SK-MEL-5 (cell line): ENCODE measurements at regions not wholly inside any gene's neighbourhood (a gene's known extent, or its start where the extent isn't known, plus 50 kb on each side); places are given as distances from the start of the nearest gene placed in this dataset.
"Not testable (repeated sequence)": the region's sequence is repeated elsewhere in the genome, so short reads cannot be mapped to it uniquely, and the experiment has no call there.

ENCODE experiments used
- DNase-seq: peaks from one replicate; pipeline ENCODE4 v3.0.0-alpha.2; 2016; ENCODE audit warnings: low read depth, low spot score
- in situ Hi-C: cut with HindIII; loops from 2 replicates; pipeline ENCODE4 v1.10.0; 2016; ENCODE audit warnings: low sequenced_read_pairs, high pct_unique_total_duplicates, low pct_unique_long_range_greater_than_20kb

GRCh38 chr1:221594576-221594975 is 147.3 kb downstream of the DUSP10 start:
- no peak for DNase-seq
- in situ Hi-C loops, result no loop called here

- in situ Hi-C loops, result no loop called here
Observed at GRCh38 chr1:221598122-221598521, 143.8 kb downstream of the DUSP10 start.

GRCh38 chr1:221601166-221601565 is 140.7 kb downstream of the DUSP10 start:
- in situ Hi-C loops, result no loop called here
- DNase-seq, result no peak

More at GRCh38 chr1:221598122-221598521, 143.8 kb downstream of the DUSP10 start:
- no peak for DNase-seq

GRCh38 chr1:221602830-221603229 is 139.1 kb downstream of the DUSP10 start:
- in situ Hi-C loops, result no loop called here
- DNase-seq, result no peak

- DNase-seq, in situ Hi-C loops: not testable (repeated sequence)
Observed at GRCh38 chr1:221604390-221604789, 137.5 kb downstream of the DUSP10 start.

GRCh38 chr1:221604948-221605347 is 136.9 kb downstream of the DUSP10 start:
- no peak for DNase-seq
- in situ Hi-C loops, result no loop called here

- no peak for DNase-seq
- in situ Hi-C loops, result no loop called here
Observed at GRCh38 chr1:221605569-221605968, 136.3 kb downstream of the DUSP10 start.

- in situ Hi-C loops, result no loop called here
Observed at GRCh38 chr1:221606256-221606655, 135.6 kb downstream of the DUSP10 start.

GRCh38 chr1:221608835-221609320 is 133.0 kb downstream of the DUSP10 start:
- in situ Hi-C loops, result no loop called here
- no peak for DNase-seq

More at GRCh38 chr1:221606256-221606655, 135.6 kb downstream of the DUSP10 start:
- no peak for DNase-seq

- no peak for DNase-seq
- in situ Hi-C loops, result no loop called here
Observed at GRCh38 chr1:221611656-221612046, 130.2 kb downstream of the DUSP10 start.

- DNase-seq, result peak; percentile 68
- in situ Hi-C loops, result no loop called here
Observed at GRCh38 chr1:221612047-221612777, 129.7 kb downstream of the DUSP10 start.

- in situ Hi-C loops, result no loop called here
- no peak for DNase-seq
Observed at GRCh38 chr1:221620437-221621384, 121.2 kb downstream of the DUSP10 start.

GRCh38 chr1:221621683-221622082 is 120.2 kb downstream of the DUSP10 start:
- no peak for DNase-seq
- in situ Hi-C loops, result no loop called here

- no peak for DNase-seq
- in situ Hi-C loops, result no loop called here
Observed at GRCh38 chr1:221622389-221622788, 119.5 kb downstream of the DUSP10 start.

GRCh38 chr1:221625026-221625425 is 116.9 kb downstream of the DUSP10 start:
- in situ Hi-C loops, result no loop called here
- DNase-seq, result no peak

- in situ Hi-C loops, result no loop called here
Observed at GRCh38 chr1:221626041-221626440, 115.8 kb downstream of the DUSP10 start.

GRCh38 chr1:221630236-221630635 is 111.7 kb downstream of the DUSP10 start:
- DNase-seq, result peak; percentile 22
- in situ Hi-C loops, result no loop called here

More at GRCh38 chr1:221626041-221626440, 115.8 kb downstream of the DUSP10 start:
- DNase-seq, result no peak

- in situ Hi-C loops, result no loop called here
- no peak for DNase-seq
Observed at GRCh38 chr1:221631556-221631955, 110.3 kb downstream of the DUSP10 start.
